Hematopoietic multipotent progenitor cell treated with erythropoietin and hydrocortisone succinate and interleukin-3 and kit ligand, for 4 days (in vitro differentiated cells): ENCODE measurements at regions not wholly inside any gene's neighbourhood (a gene's known extent, or its start where the extent isn't known, plus 50 kb on each side); places are given as distances from the start of the nearest gene placed in this dataset.
"Not testable (repeated sequence)": the region's sequence is repeated elsewhere in the genome, so short reads cannot be mapped to it uniquely, and the experiment has no call there.

Experiments
- DNase-seq: peaks from one replicate; pipeline ENCODE4 v3.0.0-alpha.2; 2015

DNA sequence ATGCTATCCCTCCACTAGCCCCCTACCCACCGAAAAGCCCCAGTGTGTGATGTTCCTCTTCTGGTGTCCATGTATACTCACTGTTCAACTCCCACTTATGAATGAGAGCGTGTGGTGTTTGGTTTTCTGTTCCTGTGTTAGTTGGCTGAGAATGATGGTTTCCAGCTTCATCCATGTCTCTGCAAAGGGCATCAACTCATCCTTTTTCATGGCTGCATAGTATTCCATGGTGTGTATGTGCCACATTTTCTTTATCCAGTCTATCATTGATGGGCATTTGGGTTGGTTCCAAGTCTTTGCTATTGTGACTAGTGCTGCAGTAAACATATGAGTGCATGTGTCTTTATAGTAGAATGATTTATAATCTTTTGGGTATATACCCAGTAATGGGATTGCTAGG is 599.3 kb upstream of the B3GAT1 start:
- not testable (repeated sequence) for DNase-seq

DNA sequence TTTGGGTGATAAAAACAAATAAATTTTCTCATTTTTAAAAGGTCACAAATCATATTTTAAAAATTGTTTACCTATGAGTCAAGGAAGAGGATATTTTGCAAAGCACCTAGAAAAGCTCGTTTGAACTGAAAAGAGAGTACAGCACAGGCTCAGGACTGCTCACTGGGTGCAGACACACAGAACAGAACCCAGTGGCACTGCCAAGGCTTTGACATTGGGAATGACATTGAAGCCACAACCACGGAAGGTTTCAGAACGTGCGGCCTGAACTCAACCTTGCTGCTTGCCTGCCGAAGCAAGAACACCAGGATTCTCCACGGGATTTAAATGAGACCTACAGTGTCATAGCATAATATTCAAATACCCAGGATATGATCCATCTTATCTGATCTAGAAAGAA is 597.1 kb upstream of the B3GAT1 start:
- DNase-seq = no peak

- DNase-seq = no peak
Measured at GRCh38 chr11:135008412-135008811, 596.4 kb upstream of the B3GAT1 start.

- no peak for DNase-seq
Measured at GRCh38 chr11:135008001-135008405, 596.0 kb upstream of the B3GAT1 start.

GRCh38 chr11:135006800-135007199 is 594.8 kb upstream of the B3GAT1 start:
- no peak for DNase-seq

DNA sequence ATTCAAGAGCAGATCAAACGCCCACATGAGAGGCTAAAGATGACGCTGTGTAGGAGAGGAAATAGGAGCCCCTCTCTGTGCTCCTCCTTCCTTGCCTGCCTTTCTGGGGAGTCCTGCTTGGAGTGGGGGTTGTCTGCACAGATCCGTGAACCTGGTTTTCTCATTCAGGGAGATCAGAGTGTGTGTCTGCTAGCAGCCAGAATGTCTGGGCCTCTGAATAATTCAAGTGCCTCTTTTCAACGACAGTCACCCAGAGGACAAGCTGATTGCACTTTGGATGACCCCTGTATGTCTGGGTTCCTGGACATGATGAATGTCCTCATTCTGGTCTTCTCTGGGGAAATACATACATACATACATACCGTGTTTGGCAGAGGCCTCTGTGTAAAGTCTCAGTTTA is 592.5 kb upstream of the B3GAT1 start:
- no peak for DNase-seq

GRCh38 chr11:135002236-135002635 is 590.2 kb upstream of the B3GAT1 start:
- no peak for DNase-seq

GRCh38 chr11:135001581-135001980 is 589.5 kb upstream of the B3GAT1 start:
- no peak for DNase-seq

- not testable (repeated sequence) for DNase-seq
Measured at GRCh38 chr11:135001065-135001464, 589.0 kb upstream of the B3GAT1 start.

GRCh38 chr11:134999590-134999989 is 587.5 kb upstream of the B3GAT1 start:
- no peak for DNase-seq

GRCh38 chr11:134997652-134998320 is 585.7 kb upstream of the B3GAT1 start:
- DNase-seq = no peak

- DNase-seq = no peak
Measured at GRCh38 chr11:134995741-134996140, 583.7 kb upstream of the B3GAT1 start.

DNA sequence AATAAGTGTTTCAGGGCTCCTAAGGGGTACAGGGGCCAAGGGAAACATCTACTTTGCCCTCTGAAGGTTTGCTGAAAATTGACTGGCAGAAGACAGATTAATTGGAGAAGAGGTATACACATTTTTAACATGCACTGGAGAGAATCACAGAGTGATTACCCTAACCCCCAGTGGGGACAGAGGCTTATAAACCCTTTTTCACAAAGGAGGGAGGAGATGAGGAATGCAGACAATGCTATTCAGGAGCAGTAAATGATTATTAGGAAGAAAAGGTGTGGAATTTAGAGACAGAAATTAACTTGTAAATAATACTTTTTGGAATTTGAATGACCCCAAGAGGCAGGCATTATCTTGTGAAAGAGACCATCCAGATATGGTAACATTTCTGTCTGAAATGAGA is 582.4 kb upstream of the B3GAT1 start:
- DNase-seq = no peak

GRCh38 chr11:134993691-134994243 is 581.7 kb upstream of the B3GAT1 start:
- DNase-seq = no peak

DNA sequence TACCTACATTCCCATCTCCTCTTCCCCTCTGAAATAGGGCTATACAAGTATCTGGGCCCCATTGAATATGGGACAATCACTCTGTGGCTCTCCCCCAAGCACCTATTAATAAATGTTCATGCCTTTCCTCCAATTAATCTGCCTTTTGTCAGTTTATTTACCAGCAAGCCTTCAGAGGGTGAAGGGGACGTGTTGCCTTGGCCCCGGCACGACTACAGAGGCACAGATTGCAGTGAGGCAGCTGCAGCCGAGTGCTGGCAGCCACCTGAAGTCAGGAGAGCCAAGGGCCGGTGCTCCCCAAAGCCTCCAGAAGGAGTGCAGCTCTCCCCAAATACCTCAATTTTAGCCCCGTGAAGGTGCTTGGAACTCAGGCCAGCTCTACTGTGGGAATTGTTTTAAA is 580.9 kb upstream of the B3GAT1 start:
- no peak for DNase-seq

- no peak for DNase-seq
Measured at GRCh38 chr11:134988495-134988894, 576.5 kb upstream of the B3GAT1 start.

DNA sequence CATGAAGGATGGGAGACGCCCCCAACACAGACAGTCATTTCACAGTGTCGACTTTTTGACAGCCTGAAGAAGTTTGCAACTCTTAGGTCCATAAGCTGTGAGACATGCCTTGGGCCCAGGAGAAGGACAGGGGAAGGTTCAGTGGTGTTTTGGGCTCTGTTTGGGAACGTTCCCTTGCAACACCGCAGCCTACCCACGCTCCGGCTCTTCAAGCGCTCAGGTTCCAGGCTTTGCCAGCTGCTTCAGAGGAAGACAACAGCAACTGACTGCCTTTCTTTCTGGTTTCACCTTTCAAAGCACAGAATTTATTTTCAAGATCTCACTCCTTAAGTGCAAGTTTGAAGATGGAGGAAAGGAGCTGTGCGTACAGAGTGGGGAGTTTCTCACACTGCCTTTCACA is 575.8 kb upstream of the B3GAT1 start:
- DNase-seq = no peak

DNA sequence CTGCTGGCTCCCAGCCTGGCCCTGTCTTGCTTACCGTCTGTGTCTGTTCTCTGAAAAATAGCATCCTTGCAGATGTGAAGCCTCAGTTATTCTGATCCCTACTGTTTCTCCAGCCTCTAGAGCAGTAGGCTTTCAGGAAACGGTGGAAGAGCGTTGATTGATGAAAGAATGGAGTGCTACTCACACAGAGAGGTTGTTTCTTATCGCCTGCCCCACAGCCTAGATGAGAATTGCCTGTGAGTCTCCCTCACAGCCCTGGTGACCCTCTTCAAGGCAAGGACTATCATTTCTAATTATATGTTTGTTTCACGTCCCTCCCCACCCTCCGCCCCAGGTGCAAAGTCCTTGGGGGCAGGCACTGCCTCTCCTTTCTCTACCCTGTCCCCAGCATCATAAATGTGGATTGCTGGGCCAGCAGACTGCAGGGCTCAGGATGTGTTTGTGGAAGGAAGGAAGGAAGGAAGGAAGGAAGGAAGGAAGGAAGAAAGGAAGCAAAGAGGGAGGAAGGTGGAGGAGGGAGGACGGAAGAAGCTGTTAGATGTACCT is 575.3 kb upstream of the B3GAT1 start:
- no peak for DNase-seq

DNA sequence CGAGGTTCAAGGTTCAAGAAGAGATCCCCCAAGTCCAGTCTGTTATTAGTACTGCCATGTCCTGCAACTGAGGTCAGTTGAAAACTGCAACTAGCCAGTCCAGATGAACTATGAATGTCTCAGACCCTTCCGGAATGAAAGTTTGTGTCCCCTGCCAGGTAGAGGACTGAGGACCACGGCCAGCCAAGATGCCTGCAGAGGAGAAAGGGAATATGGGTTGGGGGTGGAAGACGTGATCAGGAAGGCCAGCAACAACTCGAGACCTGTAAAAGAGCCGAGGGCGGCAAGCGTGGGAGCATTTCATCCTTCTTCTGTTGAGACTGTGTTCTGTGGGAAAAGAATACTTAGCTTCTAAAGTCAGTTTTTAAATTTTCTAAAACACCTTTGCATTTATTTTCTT is 572.4 kb upstream of the B3GAT1 start:
- no peak for DNase-seq

GRCh38 chr11:134982432-134982831 is 570.4 kb upstream of the B3GAT1 start:
- DNase-seq = not testable (repeated sequence)

GRCh38 chr11:134981835-134982234 is 569.8 kb upstream of the B3GAT1 start:
- DNase-seq = no peak

- DNase-seq = no peak
Measured at GRCh38 chr11:134980819-134981710, 569.0 kb upstream of the B3GAT1 start.

DNA sequence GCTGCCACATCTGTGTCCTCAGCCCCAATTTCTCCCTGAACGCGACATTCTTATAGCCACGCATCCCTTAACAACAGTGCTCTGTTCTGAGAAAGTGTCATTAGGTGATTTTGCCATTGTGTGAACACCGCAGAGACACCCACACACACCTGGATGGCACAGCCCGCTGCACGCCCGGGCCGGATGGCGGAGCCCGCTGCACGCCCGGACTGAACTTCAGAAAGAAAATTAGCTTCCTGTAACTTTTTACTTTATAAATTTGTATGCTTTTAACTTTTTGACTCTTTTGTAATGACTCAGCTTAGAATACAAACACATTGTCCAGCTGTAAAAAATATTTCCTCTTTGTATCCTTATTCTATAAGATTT is 567.0 kb upstream of the B3GAT1 start:
- not testable (repeated sequence) for DNase-seq
